D721Med (cell line): ENCODE measurements at regions not wholly inside any gene's neighbourhood (a gene's known extent, or its start where the extent isn't known, plus 50 kb on each side); places are given as distances from the start of the nearest gene placed in this dataset.

Experiments
- DNase-seq: peaks from one replicate; pipeline ENCODE4 v3.0.0; 2011; ENCODE audit warnings: low spot score; ENCODE audit not compliant: insufficient read length
- FAIRE-seq: peaks from 2 replicates; lab custom pipeline; 2011; peaks lifted over from hg19 to GRCh38; lab: Jason Lieb, UNC
- CTCF ChIP-seq: IDR thresholded peaks from 2 replicates; pipeline ENCODE4 v1.5.1; 2012; ENCODE audit warnings: mild to moderate bottlenecking, control low read depth; ENCODE audit not compliant: insufficient read depth; ENCODE audit errors: missing control alignments

GRCh38 chr5:14059810-14060209 lies 83.3 kb upstream of the TRIO start:
- DNase-seq (no peak), FAIRE-seq (no peak)
- TF ChIP-seq CTCF = no peak

GRCh38 chr5:14057289-14057688 lies 85.9 kb upstream of the TRIO start:
- FAIRE-seq (no peak), DNase-seq (no peak)
- TF ChIP-seq CTCF = no peak

DNA sequence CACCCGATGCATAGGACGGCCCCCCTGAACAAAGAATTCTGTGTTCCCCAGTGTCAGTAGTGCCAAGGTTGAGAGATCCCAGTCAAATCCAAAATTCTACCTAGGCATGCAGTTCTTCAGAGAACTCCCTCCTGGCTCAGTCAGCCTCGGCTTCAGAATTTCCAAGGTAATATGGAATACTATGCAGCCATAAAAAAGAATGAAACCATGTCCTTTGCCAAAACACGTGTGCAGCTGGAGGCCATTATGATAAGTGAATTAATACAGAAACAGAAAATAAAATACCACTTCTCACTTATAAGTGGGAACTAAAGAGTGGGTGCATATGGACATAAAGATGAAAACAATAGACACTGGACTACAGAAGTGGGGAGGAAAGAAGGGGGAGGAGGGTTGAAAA lies 87.1 kb upstream of the TRIO start:
- TF ChIP-seq CTCF = no peak
- no peak for DNase-seq
- no peak for FAIRE-seq

DNA sequence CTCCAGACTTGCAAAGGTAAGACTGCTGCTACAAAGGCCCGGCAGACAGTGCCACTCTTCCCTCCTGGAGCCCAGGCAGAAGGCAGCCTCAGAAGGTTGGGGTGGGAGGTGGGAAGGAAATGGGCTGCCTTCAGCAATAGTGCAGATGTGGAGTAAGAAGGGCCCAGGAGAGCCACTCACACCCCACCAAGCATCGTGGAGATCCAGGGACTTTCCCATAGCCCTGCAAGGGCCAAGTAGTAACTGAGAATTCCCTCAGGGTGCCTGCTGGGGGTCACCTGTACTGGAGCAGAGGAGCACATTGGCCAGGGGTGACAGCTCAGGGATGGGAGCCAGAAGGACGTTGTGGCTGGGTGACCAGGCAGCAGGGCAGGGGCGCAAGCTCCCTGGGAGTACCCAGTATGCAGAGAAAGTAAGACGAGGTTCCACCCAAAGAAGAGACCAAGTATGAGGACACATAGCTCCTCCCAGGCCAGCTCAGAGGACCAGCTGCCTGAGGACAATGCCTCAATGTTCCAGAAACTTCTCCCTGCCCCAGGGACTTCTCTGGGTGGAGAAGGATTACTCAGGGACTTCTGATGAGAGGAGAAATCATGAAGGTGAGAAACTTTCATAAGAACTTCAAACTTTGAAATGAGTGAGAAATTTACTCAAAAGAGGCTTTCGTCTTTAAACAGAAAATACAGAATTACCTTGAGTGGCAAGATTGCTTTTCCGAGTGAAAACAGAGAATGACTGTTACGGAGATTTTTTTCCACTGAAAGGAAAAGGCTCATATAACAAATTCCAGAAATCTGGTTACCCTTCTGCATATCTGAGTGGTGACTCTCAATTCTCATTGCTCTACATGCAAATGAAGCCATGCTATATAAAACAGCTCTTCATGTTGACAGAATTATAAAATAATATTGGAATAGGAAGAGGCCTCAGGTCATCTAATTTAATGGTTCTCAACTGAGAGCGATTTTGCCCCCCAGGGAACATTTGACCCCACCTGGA lies 87.9 kb upstream of the TRIO start:
- FAIRE-seq (no peak), DNase-seq (no peak)
- no peak for TF ChIP-seq CTCF

GRCh38 chr5:14054111-14054854 lies 88.9 kb upstream of the TRIO start:
- DNase-seq (no peak), FAIRE-seq (no peak)
- TF ChIP-seq CTCF = no peak

- DNase-seq = no peak
- TF ChIP-seq CTCF = no peak
- FAIRE-seq = no peak
These were observed 92.3 kb upstream of the TRIO start for GRCh38 chr5:14050821-14051220.
